GM18505 (cell line): ENCODE measurements at regions not wholly inside any gene's neighbourhood (a gene's known extent, or its start where the extent isn't known, plus 50 kb on each side); places are given as distances from the start of the nearest gene placed in this dataset.

Source experiments
- ATAC-seq: cut with Tn5 transposase; IDR thresholded peaks from one replicate; pipeline ENCODE4 v1.9.1; 2021; ENCODE audit not compliant: unreplicated experiment
- POLR2A ChIP-seq: IDR thresholded peaks from 4 replicates; pipeline ENCODE4 v1.6.1; 2011; ENCODE audit warnings: borderline replicate concordance; ENCODE audit not compliant: insufficient read depth, insufficient read length; ENCODE audit errors: extremely low read depth

- ATAC-seq = no peak
- TF ChIP-seq POLR2A = no peak
Observed at GRCh38 chr6:56346958-56347357, 99.6 kb upstream of the COL21A1 start.

- no peak for ATAC-seq
- TF ChIP-seq POLR2A = no peak
Observed at GRCh38 chr6:56345376-56345995, 98.1 kb upstream of the COL21A1 start.

- no peak for ATAC-seq
- TF ChIP-seq POLR2A = no peak
Observed at GRCh38 chr6:56343295-56343694, 95.9 kb upstream of the COL21A1 start.

GRCh38 chr6:56339524-56339923 is 92.1 kb upstream of the COL21A1 start:
- no peak for ATAC-seq
- TF ChIP-seq POLR2A = no peak

- no peak for ATAC-seq
Observed at GRCh38 chr6:56335726-56336125, 88.3 kb upstream of the COL21A1 start.

GRCh38 chr6:56334937-56335336 is 87.6 kb upstream of the COL21A1 start:
- ATAC-seq = no peak
- TF ChIP-seq POLR2A = no peak

More at GRCh38 chr6:56335726-56336125, 88.3 kb upstream of the COL21A1 start:
- no peak for TF ChIP-seq POLR2A

GRCh38 chr6:56329271-56330050 is 82.1 kb upstream of the COL21A1 start:
- no peak for TF ChIP-seq POLR2A
- ATAC-seq = no peak

- no peak for TF ChIP-seq POLR2A
- no peak for ATAC-seq
Observed at GRCh38 chr6:56328728-56329090, 81.3 kb upstream of the COL21A1 start.

GRCh38 chr6:56327946-56328727 is 80.8 kb upstream of the COL21A1 start:
- TF ChIP-seq POLR2A = no peak
- no peak for ATAC-seq

GRCh38 chr6:56324396-56324795 is 77.0 kb upstream of the COL21A1 start:
- no peak for ATAC-seq

GRCh38 chr6:56318851-56319250 is 71.5 kb upstream of the COL21A1 start:
- no peak for TF ChIP-seq POLR2A
- ATAC-seq = no peak

More at GRCh38 chr6:56324396-56324795, 77.0 kb upstream of the COL21A1 start:
- TF ChIP-seq POLR2A = no peak

GRCh38 chr6:56314683-56315523 is 67.5 kb upstream of the COL21A1 start:
- peak; percentile 63 for ATAC-seq

More at GRCh38 chr6:56314683-56315523, 67.5 kb upstream of the COL21A1 start:
- TF ChIP-seq POLR2A = no peak
